SU-DHL-6 (cell line): ENCODE measurements at regions not wholly inside any gene's neighbourhood (a gene's known extent, or its start where the extent isn't known, plus 50 kb on each side); places are given as distances from the start of the nearest gene placed in this dataset.

Experiments
- CTCF ChIP-seq: fragments of 200-600 bp; sonication (generic); IDR thresholded peaks from one replicate; pipeline ENCODE4 v1.5.1; 2017; ENCODE audit warnings: antibody characterized with exemption, mild to moderate bottlenecking, low read length, moderate library complexity; ENCODE audit not compliant: insufficient read depth, poor library complexity, severe bottlenecking
- EZH2phosphoT487 ChIP-seq: fragments of 200-600 bp; sonication (generic), shearing (Covaris generic); conservative IDR thresholded peaks from 2 replicates; pipeline ENCODE4 v1.6.1; 2018; ENCODE audit warnings: mild to moderate bottlenecking, antibody characterized with exemption, low read length, moderate library complexity, mixed read lengths

DNA sequence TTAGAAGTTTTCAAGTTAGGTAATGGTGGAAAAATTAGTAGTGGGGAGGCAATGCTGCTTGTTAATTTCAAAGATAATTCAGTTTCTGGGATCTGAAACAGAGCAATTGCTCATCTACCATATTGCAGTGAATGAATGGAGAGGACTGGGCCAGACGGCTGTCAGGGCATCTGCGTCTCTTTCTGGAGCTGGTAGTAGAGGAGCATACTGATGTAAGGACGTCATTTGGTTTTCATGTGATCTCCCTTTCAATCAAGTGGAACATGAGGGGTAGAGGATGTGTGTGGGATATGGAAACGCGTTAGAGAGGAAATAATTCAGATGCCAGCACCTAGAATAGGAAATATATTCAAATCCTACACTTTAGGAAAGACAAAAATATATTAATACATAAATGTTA, 490.3 kb downstream of the ADCYAP1 start:
- TF ChIP-seq CTCF (no peak), EZH2phosphoT487 (no peak)
